Activated B cell treated with CpG ODN at 0.5 μM for 24 hours (primary cell): ENCODE measurements at regions not wholly inside any gene's neighbourhood (a gene's known extent, or its start where the extent isn't known, plus 50 kb on each side); places are given as distances from the start of the nearest gene placed in this dataset.

Experiments used
- ATAC-seq: fragments of 200-7000 bp; cut with Tn5 transposase; one replicate; pipeline ENCODE4 v1.10.0; 2021; ENCODE audit warnings: low read depth, mild to moderate bottlenecking, moderate library complexity
- CTCF ChIA-PET: fragments of 350-600 bp; sonication (Branson Sonifier 250); formaldehyde crosslinking; loops from one replicate; lab custom pipeline; 2021; ENCODE audit warnings: antibody characterized with exemption; lab: Charles Lee
- POLR2A ChIA-PET: fragments of 350-600 bp; sonication (Branson Sonifier 250); formaldehyde crosslinking; loops from one replicate; lab custom pipeline; 2021; ENCODE audit warnings: antibody characterized with exemption; lab: Charles Lee
- DNase-seq: peaks from one replicate; pipeline ENCODE4 v3.0.0; 2022
- H3K27ac Mint-ChIP-seq: one replicate; pipeline ENCODE4 v1.8.0; 2020; ENCODE audit warnings: mixed read lengths
- H3K27me3 Mint-ChIP-seq: one replicate; pipeline ENCODE4 v1.8.0; 2021; ENCODE audit warnings: mixed read lengths
- H3K36me3 Mint-ChIP-seq: one replicate; pipeline ENCODE4 v1.8.0; 2021; ENCODE audit warnings: low read depth, mixed read lengths
- H3K4me1 Mint-ChIP-seq: one replicate; pipeline ENCODE4 v1.8.0; 2021; ENCODE audit warnings: mixed read lengths
- H3K4me3 Mint-ChIP-seq: one replicate; pipeline ENCODE4 v1.8.0; 2020; ENCODE audit warnings: mild to moderate bottlenecking, mixed read lengths
- H3K9me3 Mint-ChIP-seq: one replicate; pipeline ENCODE4 v1.8.0; 2020; ENCODE audit warnings: mixed read lengths
- intact Hi-C: fragments of 100-400 bp; cut with micrococcal nuclease; formaldehyde crosslinking; loops from one replicate; pipeline ENCODE4 v1.15.1; 2024
- TF ChIP-seq, protein P1 (sequence below): fragments of 200-600 bp; IDR thresholded peaks from one replicate; pipeline ENCODE4 v1.8.0; 2022; ENCODE audit warnings: antibody characterized with exemption, mild to moderate bottlenecking

DNA sequence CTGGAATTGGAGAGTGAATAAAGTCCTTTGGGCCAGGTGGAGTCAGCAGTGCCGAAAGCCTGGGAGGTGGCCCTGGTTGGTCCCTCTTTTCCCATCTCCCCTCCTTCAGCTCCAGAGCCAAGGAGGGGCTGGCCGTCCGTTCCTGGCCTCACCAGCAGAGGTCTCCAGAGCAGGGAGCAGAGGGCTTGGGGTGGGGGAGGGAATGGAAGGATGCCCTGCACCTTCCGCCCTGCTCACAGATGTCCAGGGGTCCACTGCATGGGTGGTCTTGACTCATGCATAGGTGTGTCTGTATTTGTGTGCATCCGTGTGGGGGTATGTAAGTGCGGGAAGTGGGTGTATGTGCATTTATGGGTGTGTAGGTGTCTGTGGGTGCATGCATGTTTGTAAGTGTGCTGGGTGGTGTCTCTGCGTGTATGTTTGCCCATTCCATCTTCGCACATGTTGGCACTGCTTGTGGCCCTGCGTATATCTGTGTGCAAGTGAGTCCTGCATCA lies 201.8 kb downstream of the ZFP36L2 start:
- H3K27ac Mint-ChIP-seq, result no peak overlapping the region
- no peak overlapping the region for H3K4me3 Mint-ChIP-seq
- H3K27me3 Mint-ChIP-seq, result peaks cover 2% of the 10 kb centered on the region
- H3K9me3 Mint-ChIP-seq, result peaks cover 5% of the 10 kb centered on the region
- peak; percentile 74 for ATAC-seq
- POLR2A ChIA-PET, result interaction anchor here (0.9 to 1.5 kb wide), 3 partner anchors 201 to 203 kb away, joined by 3 to 6 read pairs (median 3); partner anchors contain the start of gene ZFP36L2
- H3K4me1 Mint-ChIP-seq, result peaks cover 10% of the 10 kb centered on the region
- DNase-seq, result peak; percentile 25
- H3K36me3 Mint-ChIP-seq, result no peaks in the 10 kb centered on the region
- CTCF ChIA-PET, result interaction anchor here (0.6 to 1.9 kb wide), 6 partner anchors 106 to 460 kb away, joined by 3 to 30 read pairs (median 4); no protein-coding TSS in a partner anchor
- TF ChIP-seq, protein P1, sequence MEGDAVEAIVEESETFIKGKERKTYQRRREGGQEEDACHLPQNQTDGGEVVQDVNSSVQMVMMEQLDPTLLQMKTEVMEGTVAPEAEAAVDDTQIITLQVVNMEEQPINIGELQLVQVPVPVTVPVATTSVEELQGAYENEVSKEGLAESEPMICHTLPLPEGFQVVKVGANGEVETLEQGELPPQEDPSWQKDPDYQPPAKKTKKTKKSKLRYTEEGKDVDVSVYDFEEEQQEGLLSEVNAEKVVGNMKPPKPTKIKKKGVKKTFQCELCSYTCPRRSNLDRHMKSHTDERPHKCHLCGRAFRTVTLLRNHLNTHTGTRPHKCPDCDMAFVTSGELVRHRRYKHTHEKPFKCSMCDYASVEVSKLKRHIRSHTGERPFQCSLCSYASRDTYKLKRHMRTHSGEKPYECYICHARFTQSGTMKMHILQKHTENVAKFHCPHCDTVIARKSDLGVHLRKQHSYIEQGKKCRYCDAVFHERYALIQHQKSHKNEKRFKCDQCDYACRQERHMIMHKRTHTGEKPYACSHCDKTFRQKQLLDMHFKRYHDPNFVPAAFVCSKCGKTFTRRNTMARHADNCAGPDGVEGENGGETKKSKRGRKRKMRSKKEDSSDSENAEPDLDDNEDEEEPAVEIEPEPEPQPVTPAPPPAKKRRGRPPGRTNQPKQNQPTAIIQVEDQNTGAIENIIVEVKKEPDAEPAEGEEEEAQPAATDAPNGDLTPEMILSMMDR, result no peak
- intact Hi-C loops, result loop anchor here (1.0 to 2.0 kb wide), 2 partner anchors 106 to 460 kb away; no protein-coding TSS in a partner anchor

DNA sequence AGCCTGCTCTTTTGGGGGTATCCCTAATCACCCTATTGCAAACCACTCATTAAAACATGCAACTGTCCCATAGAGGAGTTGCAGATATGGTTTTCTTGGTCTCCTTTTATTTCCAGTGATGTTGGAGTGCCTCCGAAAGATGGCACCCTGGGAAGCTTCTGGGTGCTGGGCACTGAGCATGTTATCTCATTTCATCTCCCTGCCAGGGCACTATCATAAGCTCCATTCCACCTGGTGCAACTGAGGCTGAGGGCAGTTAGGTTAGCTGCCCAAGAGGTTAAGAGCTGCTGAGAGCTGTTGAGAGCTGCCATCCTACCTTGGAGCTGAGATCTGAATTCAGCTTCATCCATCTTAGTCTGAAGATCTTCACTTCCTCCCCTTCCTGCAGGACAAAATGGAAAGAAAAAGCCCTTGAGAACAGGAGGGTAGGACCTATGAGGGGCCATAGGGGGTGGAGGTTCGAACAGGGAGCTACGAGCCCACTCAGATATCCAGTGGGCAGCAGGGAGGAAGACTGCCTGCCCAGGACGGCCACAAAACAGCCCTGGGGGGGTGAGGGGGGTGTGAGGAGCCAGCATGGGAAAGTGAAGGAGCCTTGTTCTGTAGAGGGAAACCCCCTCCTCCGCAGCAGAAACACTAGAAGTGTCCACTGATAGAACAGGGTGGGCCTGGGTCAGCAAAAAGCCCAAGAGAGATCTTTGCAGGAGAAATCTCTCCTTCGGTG lies 202.5 kb downstream of the ZFP36L2 start:
- peaks cover 10% of the 10 kb centered on the region for H3K4me1 Mint-ChIP-seq
- no peak overlapping the region for H3K4me3 Mint-ChIP-seq
- POLR2A ChIA-PET, result interaction anchor here (0.6 to 1.5 kb wide), 4 partner anchors 77 to 204 kb away, joined by 3 to 6 read pairs (median 4); partner anchors contain the start of gene ZFP36L2
- intact Hi-C loops, result loop anchor here (1.0 to 2.0 kb wide), 2 partner anchors 107 to 460 kb away; no protein-coding TSS in a partner anchor
- ATAC-seq, result no peak
- no peak for DNase-seq
- H3K36me3 Mint-ChIP-seq, result no peaks in the 10 kb centered on the region
- TF ChIP-seq, protein P1, result no peak
- no peaks in the 10 kb centered on the region for H3K27me3 Mint-ChIP-seq
- no peak overlapping the region for H3K27ac Mint-ChIP-seq
- peaks cover 5% of the 10 kb centered on the region for H3K9me3 Mint-ChIP-seq
- CTCF ChIA-PET, result interaction anchor here (0.6 to 1.9 kb wide), 6 partner anchors 106 to 461 kb away, joined by 3 to 30 read pairs (median 4); no protein-coding TSS in a partner anchor

DNA sequence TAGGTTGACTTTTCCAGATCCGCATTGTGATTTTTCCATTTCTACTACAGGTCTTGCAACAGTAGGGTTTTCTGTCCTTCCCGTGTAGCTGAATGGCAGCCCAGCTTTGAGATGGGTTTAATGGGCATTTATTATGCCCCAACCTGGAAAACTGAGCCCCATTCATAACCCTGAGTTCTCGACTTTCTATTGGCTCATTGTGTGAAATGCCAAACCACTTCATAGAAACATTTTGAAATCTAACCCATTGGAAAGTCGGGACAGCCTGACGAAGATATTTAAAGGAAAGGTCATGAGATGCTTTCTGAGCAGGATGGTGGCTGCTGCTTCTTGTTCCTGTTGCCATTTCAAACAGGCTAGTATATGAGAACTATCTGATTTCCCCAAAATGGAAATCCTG lies 203.5 kb downstream of the ZFP36L2 start:
- TF ChIP-seq, protein P1, result no peak
- intact Hi-C loops, result no loop called here
- DNase-seq, result no peak
- H3K27ac Mint-ChIP-seq, result no peak overlapping the region
- peaks cover 10% of the 10 kb centered on the region for H3K4me1 Mint-ChIP-seq
- ChIA-PET POLR2A (interaction anchor here (1.5 kb wide), 1 partner anchor 204 kb away, joined by 6 read pairs; the partner anchor contains the start of gene ZFP36L2), CTCF (no interaction called here)
- H3K36me3 Mint-ChIP-seq, result no peaks in the 10 kb centered on the region
- H3K4me3 Mint-ChIP-seq, result no peak overlapping the region
- peaks cover 5% of the 10 kb centered on the region for H3K9me3 Mint-ChIP-seq
- H3K27me3 Mint-ChIP-seq, result no peaks in the 10 kb centered on the region
- no peak for ATAC-seq

DNA sequence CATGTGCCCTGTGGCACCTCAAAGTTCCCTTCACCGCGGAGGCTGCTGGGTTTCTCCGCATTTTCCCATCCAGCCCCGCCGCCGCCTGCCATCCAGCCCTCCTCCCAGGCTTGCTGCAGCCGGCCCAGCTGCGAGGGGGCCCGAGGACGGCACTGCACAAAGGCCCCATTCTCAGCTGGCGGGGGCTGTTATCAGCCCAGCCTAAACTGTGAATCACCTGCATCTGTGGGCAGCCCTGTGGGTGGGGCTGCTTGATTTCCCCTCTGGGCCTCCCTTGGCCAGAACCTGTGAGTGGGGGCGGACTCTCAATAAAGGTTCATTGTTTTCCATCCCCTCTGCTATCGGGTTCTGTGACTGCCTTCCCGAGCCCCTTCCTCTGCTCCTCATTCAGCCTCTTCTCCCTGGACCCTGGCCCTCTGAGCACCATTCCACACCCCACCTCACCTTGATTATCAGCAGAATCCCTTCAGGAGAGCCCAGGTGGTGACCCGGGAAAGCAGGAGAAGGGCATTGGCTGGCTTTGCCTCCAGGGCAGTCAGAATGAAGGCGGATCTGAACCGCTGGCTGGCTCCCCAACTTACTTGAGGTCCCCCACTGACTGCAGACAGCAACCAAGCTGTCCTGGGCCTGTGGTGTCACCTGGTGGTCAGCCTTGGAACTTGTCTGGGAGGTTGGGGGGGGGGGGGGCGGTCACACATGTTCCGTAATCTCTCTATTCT lies 204.5 kb downstream of the ZFP36L2 start:
- CTCF ChIA-PET, result no interaction called here
- no peak overlapping the region for H3K27ac Mint-ChIP-seq
- ATAC-seq (no peak), DNase-seq (no peak)
- intact Hi-C loops, result no loop called here
- H3K36me3 Mint-ChIP-seq, result no peaks in the 10 kb centered on the region
- peaks cover 10% of the 10 kb centered on the region for H3K4me1 Mint-ChIP-seq
- POLR2A ChIA-PET, result interaction anchor here (0.7 kb wide), 1 partner anchor 48 kb away, joined by 4 read pairs; no protein-coding TSS in a partner anchor
- TF ChIP-seq, protein P1, result no peak
- no peak overlapping the region for H3K4me3 Mint-ChIP-seq
- H3K9me3 Mint-ChIP-seq, result peaks cover 5% of the 10 kb centered on the region
- H3K27me3 Mint-ChIP-seq, result no peaks in the 10 kb centered on the region
